ENCODE measurements at regions not wholly inside any gene's neighbourhood (a gene's known extent, or its start where the extent isn't known, plus 50 kb on each side); places are given as distances from the start of the nearest gene placed in this dataset.
"Not testable (repeated sequence)": the region's sequence is repeated elsewhere in the genome, so short reads cannot be mapped to it uniquely, and the experiment has no call there.

DNA sequence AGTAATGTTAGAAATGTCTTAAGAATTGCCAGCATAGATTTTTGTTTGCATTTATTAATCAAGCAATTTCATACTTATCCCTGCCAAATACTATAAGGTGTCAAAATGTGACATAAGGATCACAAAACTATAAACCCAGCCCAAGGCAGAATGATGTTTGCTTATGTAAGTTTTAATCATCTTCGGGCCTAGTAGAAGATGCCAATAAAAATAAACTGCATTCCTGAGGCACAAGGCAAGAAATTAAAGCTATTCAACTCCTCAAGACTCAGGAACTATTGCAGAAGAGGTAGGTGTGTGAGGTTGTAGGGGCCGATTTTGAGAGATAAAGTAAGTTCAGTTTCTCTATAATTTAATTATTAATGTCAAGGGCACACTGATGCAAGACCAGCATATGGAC is 189.4 kb upstream of the AHR start:
- H3K27me3 ChIP-seq (replicated peaks; ENCODE audit: control insufficient read depth, insufficient read depth, low read length, poor library complexity, severe bottlenecking) = no peaks in the 10 kb centered on the region
- H3K4me1 ChIP-seq (ENCODE audit: control insufficient read depth, insufficient read depth, low read length, poor library complexity, severe bottlenecking) = no peaks in the 10 kb centered on the region
- H3K27ac ChIP-seq (ENCODE audit: insufficient read depth, low read length, poor library complexity, severe bottlenecking) = no peak overlapping the region
- H3K36me3 ChIP-seq (ENCODE audit: control insufficient read depth, insufficient read depth, low read length) = no peaks in the 10 kb centered on the region
- no peak overlapping the region for H3K4me3 ChIP-seq (ENCODE audit: insufficient read depth, low read depth, low read length, poor library complexity, severe bottlenecking)
- H3K9me3 ChIP-seq (ENCODE audit: control insufficient read depth, low read length) = no peaks in the 10 kb centered on the region
- DNase-seq = no peak

DNA sequence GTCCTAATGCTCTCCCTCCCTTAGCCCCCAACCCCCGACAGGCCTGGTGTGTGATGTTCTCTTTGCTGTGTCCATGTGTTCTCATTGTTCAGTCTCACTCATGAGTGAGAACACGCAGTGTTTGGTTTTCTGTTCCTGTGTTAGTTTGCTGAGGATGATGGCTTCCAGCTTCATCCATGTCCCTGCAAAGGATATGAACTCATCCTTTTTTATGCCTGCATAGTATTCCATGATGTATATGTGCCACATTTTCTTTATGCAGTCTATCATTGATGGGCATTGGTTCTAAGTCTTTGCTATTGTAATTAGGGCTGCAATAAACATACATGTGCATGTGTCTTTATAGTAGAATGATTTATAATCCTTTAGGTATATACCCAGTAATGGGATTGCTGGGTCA is 184.7 kb upstream of the AHR start:
- not testable (repeated sequence) for H3K4me1 ChIP-seq (ENCODE audit: control insufficient read depth, insufficient read depth, low read length, poor library complexity, severe bottlenecking); H3K4me3 ChIP-seq (ENCODE audit: insufficient read depth, low read depth, low read length, poor library complexity, severe bottlenecking); H3K27me3 ChIP-seq (replicated peaks; ENCODE audit: control insufficient read depth, insufficient read depth, low read length, poor library complexity, severe bottlenecking); DNase-seq; H3K9me3 ChIP-seq (ENCODE audit: control insufficient read depth, low read length); H3K27ac ChIP-seq (ENCODE audit: insufficient read depth, low read length, poor library complexity, severe bottlenecking); H3K36me3 ChIP-seq (ENCODE audit: control insufficient read depth, insufficient read depth, low read length)

DNA sequence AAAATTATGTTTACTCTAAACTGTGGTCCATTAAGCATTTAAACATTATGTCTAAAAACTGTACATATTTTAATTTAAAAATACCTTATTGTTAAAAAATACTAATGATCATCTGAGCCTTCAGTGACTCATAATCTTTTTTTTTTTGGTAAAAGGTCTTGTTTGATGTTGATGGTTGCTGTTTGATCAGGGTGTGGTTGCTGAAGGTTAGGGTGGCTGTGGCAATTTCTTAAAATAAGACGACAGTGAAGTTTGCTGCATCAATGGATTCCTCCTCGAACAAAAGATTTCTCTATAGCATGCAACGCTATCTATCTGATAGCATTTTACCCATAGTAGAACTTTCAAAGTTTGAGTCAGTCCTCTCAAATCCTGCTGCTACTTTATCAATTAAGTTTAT is 180.0 kb upstream of the AHR start:
- no peak for DNase-seq
- H3K9me3 ChIP-seq (ENCODE audit: control insufficient read depth, low read length) = no peaks in the 10 kb centered on the region

GRCh38 chr7:17120756-17121155 is 177.7 kb upstream of the AHR start:
- no peak overlapping the region for H3K4me3 ChIP-seq (ENCODE audit: insufficient read depth, low read depth, low read length, poor library complexity, severe bottlenecking)
- H3K4me1 ChIP-seq (ENCODE audit: control insufficient read depth, insufficient read depth, low read length, poor library complexity, severe bottlenecking) = no peaks in the 10 kb centered on the region
- H3K36me3 ChIP-seq (ENCODE audit: control insufficient read depth, insufficient read depth, low read length) = no peaks in the 10 kb centered on the region
- H3K9me3 ChIP-seq (ENCODE audit: control insufficient read depth, low read length) = no peaks in the 10 kb centered on the region
- H3K27me3 ChIP-seq (replicated peaks; ENCODE audit: control insufficient read depth, insufficient read depth, low read length, poor library complexity, severe bottlenecking) = no peaks in the 10 kb centered on the region
- no peak overlapping the region for H3K27ac ChIP-seq (ENCODE audit: insufficient read depth, low read length, poor library complexity, severe bottlenecking)
- no peak for DNase-seq

More for the DNA sequence above, 180.0 kb upstream of the AHR start:
- Histone ChIP-seq H3K27me3 (replicated peaks; ENCODE audit: control insufficient read depth, insufficient read depth, low read length, poor library complexity, severe bottlenecking) (no peaks in the 10 kb centered on the region), H3K36me3 (ENCODE audit: control insufficient read depth, insufficient read depth, low read length) (no peaks in the 10 kb centered on the region), H3K4me3 (ENCODE audit: insufficient read depth, low read depth, low read length, poor library complexity, severe bottlenecking) (no peak overlapping the region), H3K27ac (ENCODE audit: insufficient read depth, low read length, poor library complexity, severe bottlenecking) (no peak overlapping the region), H3K4me1 (ENCODE audit: control insufficient read depth, insufficient read depth, low read length, poor library complexity, severe bottlenecking) (no peaks in the 10 kb centered on the region)

DNA sequence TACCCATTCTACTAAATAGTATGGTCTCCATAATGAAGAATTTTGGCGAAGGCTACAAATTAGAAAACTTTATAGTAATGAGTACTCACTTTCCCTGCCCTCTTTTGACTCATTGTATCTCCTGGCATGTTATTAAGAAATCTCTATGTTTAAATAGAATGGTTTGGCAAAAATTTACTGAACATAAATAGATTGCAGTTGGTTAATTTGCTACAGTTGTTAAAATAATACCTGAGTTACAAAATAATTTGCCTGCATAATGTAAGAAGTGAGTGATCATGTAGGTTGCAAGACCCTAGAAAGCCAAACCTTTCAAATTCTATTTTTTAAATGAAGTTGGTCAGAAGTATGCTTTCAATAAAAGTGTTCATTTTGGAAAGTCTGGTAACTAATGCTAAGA is 176.8 kb upstream of the AHR start:
- no peaks in the 10 kb centered on the region for H3K27me3 ChIP-seq (replicated peaks; ENCODE audit: control insufficient read depth, insufficient read depth, low read length, poor library complexity, severe bottlenecking)
- no peaks in the 10 kb centered on the region for H3K36me3 ChIP-seq (ENCODE audit: control insufficient read depth, insufficient read depth, low read length)
- H3K4me3 ChIP-seq (ENCODE audit: insufficient read depth, low read depth, low read length, poor library complexity, severe bottlenecking) = no peak overlapping the region
- H3K9me3 ChIP-seq (ENCODE audit: control insufficient read depth, low read length) = no peaks in the 10 kb centered on the region
- no peak for DNase-seq
- no peaks in the 10 kb centered on the region for H3K4me1 ChIP-seq (ENCODE audit: control insufficient read depth, insufficient read depth, low read length, poor library complexity, severe bottlenecking)
- H3K27ac ChIP-seq (ENCODE audit: insufficient read depth, low read length, poor library complexity, severe bottlenecking) = no peak overlapping the region

DNA sequence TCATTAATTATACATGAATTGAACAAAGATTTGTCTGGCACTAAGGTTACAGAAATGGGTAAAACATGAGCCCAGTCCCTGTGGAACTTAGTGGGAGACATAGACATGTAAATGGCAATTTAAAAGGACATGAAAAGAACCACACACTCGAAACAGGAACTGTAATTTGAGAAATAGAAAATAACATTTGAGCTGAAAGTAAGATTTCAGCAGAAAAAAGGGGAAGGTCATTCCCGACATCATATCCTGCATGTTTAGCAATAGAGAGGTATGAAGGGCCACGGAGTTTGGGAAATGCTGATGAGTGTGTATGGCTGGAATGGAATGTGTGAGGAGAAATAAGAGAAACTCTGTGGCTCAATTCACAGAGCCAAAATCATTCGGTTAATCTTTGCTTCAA is 175.4 kb upstream of the AHR start:
- H3K27ac ChIP-seq (ENCODE audit: insufficient read depth, low read length, poor library complexity, severe bottlenecking) = no peak overlapping the region
- H3K4me3 ChIP-seq (ENCODE audit: insufficient read depth, low read depth, low read length, poor library complexity, severe bottlenecking) = no peak overlapping the region
- H3K9me3 ChIP-seq (ENCODE audit: control insufficient read depth, low read length) = no peaks in the 10 kb centered on the region
- H3K4me1 ChIP-seq (ENCODE audit: control insufficient read depth, insufficient read depth, low read length, poor library complexity, severe bottlenecking) = no peaks in the 10 kb centered on the region
- no peak for DNase-seq
- H3K27me3 ChIP-seq (replicated peaks; ENCODE audit: control insufficient read depth, insufficient read depth, low read length, poor library complexity, severe bottlenecking) = no peaks in the 10 kb centered on the region
- H3K36me3 ChIP-seq (ENCODE audit: control insufficient read depth, insufficient read depth, low read length) = no peaks in the 10 kb centered on the region

GRCh38 chr7:17126413-17127268 is 171.8 kb upstream of the AHR start:
- no peaks in the 10 kb centered on the region for H3K27me3 ChIP-seq (replicated peaks; ENCODE audit: control insufficient read depth, insufficient read depth, low read length, poor library complexity, severe bottlenecking)
- H3K36me3 ChIP-seq (ENCODE audit: control insufficient read depth, insufficient read depth, low read length) = no peaks in the 10 kb centered on the region
- H3K27ac ChIP-seq (ENCODE audit: insufficient read depth, low read length, poor library complexity, severe bottlenecking) = no peak overlapping the region
- no peak for DNase-seq
- no peaks in the 10 kb centered on the region for H3K4me1 ChIP-seq (ENCODE audit: control insufficient read depth, insufficient read depth, low read length, poor library complexity, severe bottlenecking)
- H3K4me3 ChIP-seq (ENCODE audit: insufficient read depth, low read depth, low read length, poor library complexity, severe bottlenecking) = no peak overlapping the region
- no peaks in the 10 kb centered on the region for H3K9me3 ChIP-seq (ENCODE audit: control insufficient read depth, low read length)

- no peak for DNase-seq
- H3K4me1 ChIP-seq (ENCODE audit: control insufficient read depth, insufficient read depth, low read length, poor library complexity, severe bottlenecking) = peaks cover 2% of the 10 kb centered on the region
- H3K27me3 ChIP-seq (replicated peaks; ENCODE audit: control insufficient read depth, insufficient read depth, low read length, poor library complexity, severe bottlenecking) = no peaks in the 10 kb centered on the region
- no peaks in the 10 kb centered on the region for H3K9me3 ChIP-seq (ENCODE audit: control insufficient read depth, low read length)
- H3K36me3 ChIP-seq (ENCODE audit: control insufficient read depth, insufficient read depth, low read length) = no peaks in the 10 kb centered on the region
- H3K27ac ChIP-seq (ENCODE audit: insufficient read depth, low read length, poor library complexity, severe bottlenecking) = no peak overlapping the region
- no peak overlapping the region for H3K4me3 ChIP-seq (ENCODE audit: insufficient read depth, low read depth, low read length, poor library complexity, severe bottlenecking)
Observed at GRCh38 chr7:17129218-17129617, 169.2 kb upstream of the AHR start.

GRCh38 chr7:17130281-17131059 is 168.0 kb upstream of the AHR start:
- H3K9me3 ChIP-seq (ENCODE audit: control insufficient read depth, low read length) = no peaks in the 10 kb centered on the region
- no peak overlapping the region for H3K4me3 ChIP-seq (ENCODE audit: insufficient read depth, low read depth, low read length, poor library complexity, severe bottlenecking)
- no peak for DNase-seq
- H3K4me1 ChIP-seq (ENCODE audit: control insufficient read depth, insufficient read depth, low read length, poor library complexity, severe bottlenecking) = peaks cover 8% of the 10 kb centered on the region
- H3K27ac ChIP-seq (ENCODE audit: insufficient read depth, low read length, poor library complexity, severe bottlenecking) = no peak overlapping the region
- no peaks in the 10 kb centered on the region for H3K27me3 ChIP-seq (replicated peaks; ENCODE audit: control insufficient read depth, insufficient read depth, low read length, poor library complexity, severe bottlenecking)
- no peaks in the 10 kb centered on the region for H3K36me3 ChIP-seq (ENCODE audit: control insufficient read depth, insufficient read depth, low read length)

GRCh38 chr7:17131060-17131345 is 167.4 kb upstream of the AHR start:
- H3K4me3 ChIP-seq (ENCODE audit: insufficient read depth, low read depth, low read length, poor library complexity, severe bottlenecking) = no peak overlapping the region
- H3K4me1 ChIP-seq (ENCODE audit: control insufficient read depth, insufficient read depth, low read length, poor library complexity, severe bottlenecking) = peaks cover 8% of the 10 kb centered on the region
- no peaks in the 10 kb centered on the region for H3K27me3 ChIP-seq (replicated peaks; ENCODE audit: control insufficient read depth, insufficient read depth, low read length, poor library complexity, severe bottlenecking)
- H3K9me3 ChIP-seq (ENCODE audit: control insufficient read depth, low read length) = no peaks in the 10 kb centered on the region
- H3K36me3 ChIP-seq (ENCODE audit: control insufficient read depth, insufficient read depth, low read length) = no peaks in the 10 kb centered on the region
- H3K27ac ChIP-seq (ENCODE audit: insufficient read depth, low read length, poor library complexity, severe bottlenecking) = no peak overlapping the region
- DNase-seq = no peak

Data from effector memory CD4-positive, alpha-beta T cell (primary cell).